Karpas-422 (cell line): ENCODE measurements at regions not wholly inside any gene's neighbourhood (a gene's known extent, or its start where the extent isn't known, plus 50 kb on each side); places are given as distances from the start of the nearest gene placed in this dataset.

ENCODE experiments used
- DNase-seq: peaks from one replicate; pipeline ENCODE4 v3.0.0-alpha.2; 2015
- H2AFZ ChIP-seq: fragments of 200-600 bp; sonication (generic); 2 replicates; pipeline ENCODE4 v1.6.1; 2014; ENCODE audit warnings: antibody characterized with exemption, low read length, mixed read lengths
- H3K27ac ChIP-seq: fragments of 200-600 bp; sonication (generic); 2 replicates; pipeline ENCODE4 v1.5.1; 2014; ENCODE audit warnings: mild to moderate bottlenecking, low read length, moderate library complexity
- H3K27me3 ChIP-seq: fragments of 200-600 bp; sonication (generic); 2 replicates; pipeline ENCODE4 v1.6.1; 2014; ENCODE audit warnings: low read length, mixed read lengths
- H3K36me3 ChIP-seq: fragments of 200-600 bp; sonication (generic); 2 replicates; pipeline ENCODE4 v1.6.1; 2014; ENCODE audit warnings: low read length, mixed read lengths; ENCODE audit not compliant: insufficient read depth
- H3K4me1 ChIP-seq: fragments of 200-600 bp; sonication (generic); 2 replicates; pipeline ENCODE4 v1.6.1; 2014; ENCODE audit warnings: mild to moderate bottlenecking, low read length, mixed read lengths
- H3K4me2 ChIP-seq: fragments of 200-600 bp; sonication (generic); 2 replicates; pipeline ENCODE4 v1.6.1; 2014; ENCODE audit warnings: low read length, low read depth, mild to moderate bottlenecking; ENCODE audit not compliant: poor library complexity, severe bottlenecking
- H3K4me3 ChIP-seq: fragments of 200-600 bp; sonication (generic); 2 replicates; pipeline ENCODE4 v1.5.1; 2014; ENCODE audit warnings: mild to moderate bottlenecking, antibody characterized with exemption, low read length, mixed read lengths
- H3K79me2 ChIP-seq: fragments of 200-600 bp; sonication (generic); 2 replicates; pipeline ENCODE4 v1.6.1; 2014; ENCODE audit warnings: mild to moderate bottlenecking, low read length, mixed read lengths
- H3K9ac ChIP-seq: fragments of 200-600 bp; sonication (generic); 2 replicates; pipeline ENCODE4 v1.6.0; 2014; ENCODE audit warnings: low read length
- H3K9me2 ChIP-seq: fragments of 200-600 bp; sonication (generic), shearing (Covaris generic); replicated peaks from 2 replicates; pipeline ENCODE4 v1.6.0; 2014; ENCODE audit warnings: mild to moderate bottlenecking, low read length, moderate library complexity; ENCODE audit not compliant: insufficient read depth
- H3K9me3 ChIP-seq: fragments of 300-700, 200-600 bp; sonication (generic); 2 replicates; pipeline ENCODE4 v1.6.1; 2014; ENCODE audit warnings: low read length, mixed read lengths
- H4K20me1 ChIP-seq: fragments of 200-600 bp; sonication (generic); 2 replicates; pipeline ENCODE4 v1.6.1; 2014; ENCODE audit warnings: mild to moderate bottlenecking, antibody characterized with exemption, low read length, low read depth; ENCODE audit not compliant: insufficient read depth

DNA sequence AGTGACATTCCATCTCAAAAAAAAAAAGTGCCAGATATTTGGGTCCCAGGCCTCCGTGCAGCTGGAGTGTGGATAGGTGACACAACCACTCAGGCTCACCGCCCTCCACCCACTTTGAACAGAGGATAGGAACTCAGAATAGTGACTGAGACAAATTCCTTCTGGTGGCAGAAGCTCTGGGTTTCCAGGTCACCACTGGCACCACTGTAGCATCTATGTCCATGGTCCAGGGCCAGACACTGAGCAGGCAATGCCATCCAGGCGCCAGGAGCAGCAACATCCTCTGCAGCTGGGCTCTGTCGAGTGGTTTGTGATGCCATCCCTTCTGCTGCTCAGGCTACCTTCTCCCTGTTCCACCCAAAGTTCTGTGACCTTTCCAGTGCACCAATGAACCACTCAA is 81.5 kb upstream of the PTPRM start:
- H4K20me1 ChIP-seq: no peaks in the 10 kb centered on the region
- H3K4me2 ChIP-seq: no peak overlapping the region
- H3K9me3 ChIP-seq: peaks cover 6% of the 10 kb centered on the region; the same call in 1 of the 2 replicates
- no peak for DNase-seq
- H3K27me3 ChIP-seq: no peaks in the 10 kb centered on the region
- no peak overlapping the region for H3K27ac ChIP-seq
- no peak overlapping the region for H3K4me3 ChIP-seq
- H3K79me2 ChIP-seq: no peaks in the 10 kb centered on the region
- H2AFZ ChIP-seq: no peak overlapping the region
- no peaks in the 10 kb centered on the region for H3K9me2 ChIP-seq
- H3K36me3 ChIP-seq: no peaks in the 10 kb centered on the region
- no peak overlapping the region for H3K9ac ChIP-seq
- H3K4me1 ChIP-seq: no peaks in the 10 kb centered on the region

DNA sequence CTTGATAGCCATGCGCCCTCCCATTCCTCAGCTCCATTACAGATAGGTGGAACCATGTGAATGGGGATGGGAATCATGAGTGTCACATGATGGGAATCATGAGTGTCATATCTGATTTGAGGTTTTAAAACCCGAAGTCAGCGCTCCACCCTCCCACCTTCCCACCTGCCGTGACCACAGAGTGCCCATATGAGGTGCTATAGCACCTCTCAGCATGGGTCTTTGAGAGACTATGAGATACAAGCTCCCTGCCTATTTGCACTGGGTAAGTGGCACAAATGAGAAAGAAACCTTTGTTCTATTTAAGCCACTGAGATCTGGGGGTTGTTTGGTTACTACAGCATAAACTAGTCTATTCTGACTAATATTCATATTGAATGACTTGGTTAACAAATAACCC is 78.5 kb upstream of the PTPRM start:
- Histone ChIP-seq H3K79me2 (no peaks in the 10 kb centered on the region), H3K4me2 (no peak overlapping the region), H3K27me3 (no peaks in the 10 kb centered on the region), H3K4me1 (no peaks in the 10 kb centered on the region), H3K36me3 (no peaks in the 10 kb centered on the region), H3K9me2 (no peaks in the 10 kb centered on the region), H3K4me3 (no peak overlapping the region), H3K9me3 (peaks cover 6% of the 10 kb centered on the region; the same call in 1 of the 2 replicates), H3K27ac (no peak overlapping the region), H3K9ac (no peak overlapping the region), H2AFZ (no peak overlapping the region), H4K20me1 (no peaks in the 10 kb centered on the region)
- no peak for DNase-seq

DNA sequence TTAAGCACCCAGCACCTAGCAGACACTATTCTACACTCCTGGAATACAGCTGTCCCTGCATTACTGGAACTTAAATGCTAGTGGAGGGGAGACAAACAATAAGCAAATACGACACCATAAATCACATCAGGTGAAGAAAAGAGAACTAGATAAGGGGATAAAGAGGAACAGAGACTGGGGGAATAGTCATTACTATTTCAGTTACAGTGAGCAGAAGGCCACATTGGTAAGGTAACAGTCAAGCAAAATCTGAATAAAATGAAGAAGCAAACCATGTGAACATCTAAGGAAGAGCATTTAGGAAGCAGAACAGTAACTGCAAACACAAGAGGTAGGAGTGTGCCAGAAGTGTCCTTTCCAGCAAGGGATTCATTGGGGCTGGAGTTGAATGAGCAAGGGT is 77.0 kb upstream of the PTPRM start:
- no peaks in the 10 kb centered on the region for H3K9me2 ChIP-seq
- H3K36me3 ChIP-seq: no peaks in the 10 kb centered on the region
- no peaks in the 10 kb centered on the region for H3K4me1 ChIP-seq
- H3K27ac ChIP-seq: no peak overlapping the region
- no peak for DNase-seq
- no peak overlapping the region for H3K9ac ChIP-seq
- H2AFZ ChIP-seq: no peak overlapping the region
- H4K20me1 ChIP-seq: no peaks in the 10 kb centered on the region
- no peak overlapping the region for H3K4me3 ChIP-seq
- no peaks in the 10 kb centered on the region for H3K79me2 ChIP-seq
- no peak overlapping the region for H3K4me2 ChIP-seq
- peaks cover 9% of the 10 kb centered on the region; the same call in 1 of the 2 replicates for H3K9me3 ChIP-seq
- no peaks in the 10 kb centered on the region for H3K27me3 ChIP-seq

DNA sequence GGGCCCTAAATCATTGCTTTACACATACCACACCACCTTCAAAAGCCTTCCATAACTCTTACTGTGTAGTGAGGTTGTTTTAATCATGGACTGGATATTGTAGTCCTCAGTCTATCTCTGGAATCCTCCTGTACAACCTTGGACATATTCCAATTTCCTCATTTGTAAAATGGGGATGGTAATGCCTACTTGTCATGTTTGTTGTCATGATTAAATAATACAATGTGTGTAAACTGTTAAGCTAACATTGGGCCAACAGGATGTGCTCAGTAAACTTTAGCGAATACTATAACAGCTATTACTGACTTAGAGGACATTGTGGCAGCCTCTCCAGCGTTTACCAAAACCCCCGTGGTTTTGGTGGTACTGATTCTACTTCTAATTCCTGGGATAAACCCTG is 74.7 kb upstream of the PTPRM start:
- no peaks in the 10 kb centered on the region for H4K20me1 ChIP-seq
- H3K79me2 ChIP-seq: no peaks in the 10 kb centered on the region
- H3K4me3 ChIP-seq: no peak overlapping the region
- H3K9me3 ChIP-seq: peaks cover 6% of the 10 kb centered on the region; the same call in 1 of the 2 replicates
- no peak for DNase-seq
- H3K9me2 ChIP-seq: no peaks in the 10 kb centered on the region
- H3K27me3 ChIP-seq: no peaks in the 10 kb centered on the region
- H3K36me3 ChIP-seq: no peaks in the 10 kb centered on the region
- H3K9ac ChIP-seq: no peak overlapping the region
- no peaks in the 10 kb centered on the region for H3K4me1 ChIP-seq
- no peak overlapping the region for H2AFZ ChIP-seq
- no peak overlapping the region for H3K27ac ChIP-seq
- no peak overlapping the region for H3K4me2 ChIP-seq

DNA sequence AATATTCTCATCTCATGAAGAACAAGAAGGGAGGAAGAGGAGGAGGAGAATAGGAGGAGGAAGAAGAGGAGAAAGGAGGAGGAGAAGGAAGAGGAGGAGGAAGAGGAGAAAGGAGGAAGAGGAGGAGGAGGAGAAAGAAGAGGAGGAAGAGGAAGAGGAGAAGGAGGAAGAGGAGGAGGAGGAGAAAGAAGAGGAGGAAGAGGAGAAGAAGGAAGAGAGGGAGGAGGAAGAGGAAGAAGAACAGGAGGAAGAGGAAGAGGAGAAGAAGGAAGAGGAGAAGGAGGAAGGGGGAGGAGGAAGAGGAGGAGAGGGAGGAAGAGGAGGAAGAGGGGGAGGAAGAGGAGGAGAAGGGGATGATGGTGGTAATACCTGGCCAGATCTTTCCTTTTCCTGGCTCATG is 70.0 kb upstream of the PTPRM start:
- peaks cover 10% of the 10 kb centered on the region; the same call in 1 of the 2 replicates for H3K9me3 ChIP-seq
- no peaks in the 10 kb centered on the region for H3K79me2 ChIP-seq
- no peaks in the 10 kb centered on the region for H3K36me3 ChIP-seq
- no peak overlapping the region for H3K9ac ChIP-seq
- no peak for DNase-seq
- no peak overlapping the region for H3K27ac ChIP-seq
- H3K4me3 ChIP-seq: no peak overlapping the region
- no peak overlapping the region for H3K4me2 ChIP-seq
- no peaks in the 10 kb centered on the region for H3K9me2 ChIP-seq
- no peaks in the 10 kb centered on the region for H3K27me3 ChIP-seq
- no peak overlapping the region for H2AFZ ChIP-seq
- no peaks in the 10 kb centered on the region for H3K4me1 ChIP-seq
- no peaks in the 10 kb centered on the region for H4K20me1 ChIP-seq

DNA sequence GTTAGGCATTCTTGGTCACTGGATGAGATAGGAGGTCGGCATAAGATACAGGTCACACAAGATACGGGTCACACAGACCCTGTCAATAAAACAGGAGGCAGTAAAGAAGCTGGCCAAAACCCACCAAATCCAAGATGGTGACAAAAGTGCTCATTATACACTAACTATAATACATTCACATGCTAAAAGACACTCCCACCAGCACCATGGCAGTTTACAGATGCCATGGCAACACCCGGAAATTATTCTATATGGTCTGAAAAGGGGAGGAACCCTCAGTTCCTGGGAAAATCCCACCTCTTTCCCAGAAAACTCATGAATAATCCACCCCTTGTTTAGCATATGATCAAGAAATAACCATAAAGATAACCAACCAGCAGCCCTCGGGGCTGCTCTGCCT is 56.0 kb upstream of the PTPRM start:
- Histone ChIP-seq H3K27ac (no peak overlapping the region), H3K9me2 (no peaks in the 10 kb centered on the region), H3K9ac (no peak overlapping the region), H3K4me3 (no peak overlapping the region), H3K4me1 (no peaks in the 10 kb centered on the region), H4K20me1 (no peaks in the 10 kb centered on the region), H3K79me2 (no peaks in the 10 kb centered on the region), H2AFZ (no peak overlapping the region), H3K36me3 (no peaks in the 10 kb centered on the region), H3K4me2 (no peak overlapping the region), H3K9me3 (no peaks in the 10 kb centered on the region; the same call in 1 of the 2 replicates), H3K27me3 (no peaks in the 10 kb centered on the region)
- DNase-seq: no peak

DNA sequence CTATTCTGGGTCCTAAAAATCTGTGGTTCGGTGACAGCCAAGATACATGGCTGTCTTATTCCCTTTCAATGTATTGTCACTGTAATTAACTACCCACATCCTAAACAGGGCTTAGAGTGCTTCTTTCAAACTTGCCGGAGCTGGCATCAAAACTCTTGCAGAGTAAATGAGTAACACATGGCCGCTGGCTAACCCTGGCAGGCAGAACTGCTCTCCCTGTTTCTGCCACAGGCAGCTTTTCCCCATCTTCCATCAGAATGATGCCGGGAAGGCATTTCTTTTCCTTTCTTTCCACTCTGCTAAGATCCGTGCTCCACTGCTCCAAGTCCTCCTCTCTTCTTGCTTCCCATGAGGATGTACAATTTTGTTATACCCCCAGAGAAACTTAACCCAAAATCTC is 54.8 kb upstream of the PTPRM start:
- H3K4me1 ChIP-seq: no peaks in the 10 kb centered on the region
- H3K4me3 ChIP-seq: no peak overlapping the region
- DNase-seq: no peak
- no peaks in the 10 kb centered on the region; the same call in 1 of the 2 replicates for H3K9me3 ChIP-seq
- no peak overlapping the region for H3K4me2 ChIP-seq
- H3K36me3 ChIP-seq: no peaks in the 10 kb centered on the region
- H3K9me2 ChIP-seq: no peaks in the 10 kb centered on the region
- H3K9ac ChIP-seq: no peak overlapping the region
- no peaks in the 10 kb centered on the region for H3K27me3 ChIP-seq
- H3K79me2 ChIP-seq: no peaks in the 10 kb centered on the region
- no peak overlapping the region for H2AFZ ChIP-seq
- no peak overlapping the region for H3K27ac ChIP-seq
- H4K20me1 ChIP-seq: no peaks in the 10 kb centered on the region

DNA sequence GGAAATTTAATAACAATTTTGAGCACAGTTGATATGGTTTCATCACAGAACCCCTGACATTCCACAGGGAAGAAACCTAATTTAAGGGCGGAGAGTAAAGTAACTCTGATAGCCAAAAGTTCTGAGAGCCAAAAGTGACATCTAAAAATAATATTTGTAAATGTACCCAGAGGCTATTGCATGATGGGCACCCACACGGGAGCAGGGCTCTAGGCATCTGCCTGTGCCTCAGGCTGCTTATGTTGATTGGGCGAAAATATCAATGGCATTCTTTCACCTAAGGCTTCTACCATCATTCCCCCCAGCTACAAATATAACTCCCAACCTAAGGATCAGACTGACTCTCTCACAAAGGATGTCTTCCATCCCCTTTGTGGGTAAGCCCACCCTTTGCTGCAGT is 54.1 kb upstream of the PTPRM start:
- no peaks in the 10 kb centered on the region for H3K79me2 ChIP-seq
- H3K4me1 ChIP-seq: no peaks in the 10 kb centered on the region
- no peak overlapping the region for H3K4me3 ChIP-seq
- H3K36me3 ChIP-seq: no peaks in the 10 kb centered on the region
- H2AFZ ChIP-seq: no peak overlapping the region
- H3K9ac ChIP-seq: no peak overlapping the region
- H3K27me3 ChIP-seq: no peaks in the 10 kb centered on the region
- H3K9me2 ChIP-seq: no peaks in the 10 kb centered on the region
- H3K9me3 ChIP-seq: no peaks in the 10 kb centered on the region
- DNase-seq: no peak
- no peak overlapping the region for H3K27ac ChIP-seq
- H3K4me2 ChIP-seq: no peak overlapping the region
- no peaks in the 10 kb centered on the region for H4K20me1 ChIP-seq
